Dermis blood vessel endothelial cell (primary cell): ENCODE measurements at regions not wholly inside any gene's neighbourhood (a gene's known extent, or its start where the extent isn't known, plus 50 kb on each side); places are given as distances from the start of the nearest gene placed in this dataset.

Source experiments
- DNase-seq: peaks from one replicate; pipeline ENCODE4 v3.0.0; 2010

DNA sequence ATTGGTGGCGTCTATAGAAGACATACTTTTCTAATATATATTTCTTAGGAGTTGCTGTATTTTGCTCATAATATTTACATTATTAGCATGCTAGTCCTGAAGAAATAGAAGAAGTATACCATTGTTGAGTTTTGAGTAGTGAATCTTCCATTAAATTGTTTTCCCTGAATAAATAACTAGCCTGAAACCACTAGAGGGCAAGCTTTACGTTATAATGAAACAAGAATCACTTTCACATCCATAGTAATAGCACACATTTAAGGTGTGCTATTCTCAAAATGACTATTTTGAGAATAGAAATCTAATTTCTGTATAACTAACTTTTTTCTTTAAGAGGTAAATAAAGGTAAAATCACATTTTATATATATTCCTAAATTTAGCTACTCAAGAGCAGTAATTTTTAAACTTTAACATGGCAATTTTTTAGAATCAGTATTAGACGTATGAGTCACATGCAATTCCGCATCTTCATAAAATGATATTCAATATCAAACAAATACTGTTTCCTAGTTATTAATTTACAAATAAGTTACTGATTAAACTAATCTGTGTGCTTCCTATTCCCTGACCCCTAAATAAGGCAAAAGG lies 213.2 kb upstream of the MANEA start:
- peak; percentile 17 for DNase-seq

DNA sequence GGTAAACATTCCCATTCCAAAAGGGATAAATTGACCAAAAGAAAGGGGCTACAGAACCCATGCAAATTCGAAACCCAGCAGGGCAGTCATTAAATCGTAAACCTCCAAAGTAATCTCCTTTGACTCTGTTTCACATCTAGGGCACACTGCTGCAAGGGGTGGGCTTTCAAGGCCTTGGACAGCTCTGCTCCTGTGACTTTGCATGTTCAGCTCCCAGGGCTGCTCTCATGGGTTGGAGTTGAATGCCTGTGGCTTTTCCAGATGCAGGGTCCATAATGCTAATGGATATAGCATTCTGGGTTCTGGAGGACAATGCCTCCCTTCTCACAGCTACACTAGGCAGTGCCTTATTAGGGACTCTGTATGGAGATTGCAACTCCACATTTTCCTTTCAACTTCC lies 211.9 kb upstream of the MANEA start:
- no peak for DNase-seq

DNA sequence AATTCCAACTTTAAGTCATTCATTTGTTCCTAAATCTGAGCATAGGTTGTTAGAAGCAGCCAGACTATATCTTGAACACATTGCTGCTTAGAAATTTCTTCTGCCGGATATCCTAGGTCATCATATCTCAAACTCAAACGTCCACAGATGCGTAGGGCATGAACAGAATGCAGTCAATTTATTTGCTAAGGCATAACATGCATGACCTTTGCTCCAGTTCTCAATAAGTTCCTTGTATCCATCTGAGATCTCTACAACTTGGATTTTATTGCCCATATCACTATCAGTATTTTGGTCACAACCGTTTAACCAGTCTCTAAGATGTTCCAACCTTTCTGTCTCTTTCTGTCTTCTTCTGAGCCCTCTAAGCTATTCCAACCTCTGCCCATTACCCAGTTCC lies 210.9 kb upstream of the MANEA start:
- DNase-seq, result no peak

DNA sequence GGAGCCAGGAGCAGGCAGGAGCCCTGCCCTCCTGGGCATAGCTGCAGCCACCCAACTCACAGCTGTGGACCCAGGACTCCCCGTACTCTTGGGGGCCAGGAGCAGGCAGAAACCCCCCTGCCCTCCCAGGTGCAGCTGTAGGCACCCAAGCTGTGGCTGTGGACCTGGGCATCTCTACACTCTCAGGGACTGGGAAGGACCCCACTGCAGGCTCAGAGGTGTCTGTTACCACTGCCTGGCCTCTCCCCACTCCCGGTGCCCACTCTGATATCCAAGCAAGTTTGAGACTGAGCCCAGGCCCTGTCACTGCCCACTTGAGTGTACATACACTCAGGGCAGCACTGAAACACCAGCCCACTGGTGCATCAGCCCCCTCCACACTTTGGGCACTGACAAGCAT lies 193.5 kb upstream of the MANEA start:
- DNase-seq, result no peak

DNA sequence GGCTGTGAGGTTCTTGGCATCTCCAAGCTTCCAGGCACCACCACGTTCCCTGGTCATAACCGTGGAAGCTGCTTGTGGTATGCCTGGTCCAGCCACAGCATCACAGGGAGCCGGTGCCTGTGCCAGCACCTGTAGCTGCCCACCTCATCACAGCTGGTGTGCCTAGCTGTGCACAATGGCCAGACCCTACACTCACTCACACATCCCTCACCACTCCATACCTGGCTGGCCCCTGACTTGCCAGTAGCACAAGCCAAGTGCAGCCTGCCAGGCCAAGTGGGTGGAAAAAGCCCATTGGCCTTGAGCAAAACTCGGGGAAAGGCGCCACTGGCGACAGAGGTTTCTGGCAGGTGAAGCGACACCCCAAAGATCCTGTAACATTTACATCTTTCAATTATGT lies 192.3 kb upstream of the MANEA start:
- no peak for DNase-seq

DNA sequence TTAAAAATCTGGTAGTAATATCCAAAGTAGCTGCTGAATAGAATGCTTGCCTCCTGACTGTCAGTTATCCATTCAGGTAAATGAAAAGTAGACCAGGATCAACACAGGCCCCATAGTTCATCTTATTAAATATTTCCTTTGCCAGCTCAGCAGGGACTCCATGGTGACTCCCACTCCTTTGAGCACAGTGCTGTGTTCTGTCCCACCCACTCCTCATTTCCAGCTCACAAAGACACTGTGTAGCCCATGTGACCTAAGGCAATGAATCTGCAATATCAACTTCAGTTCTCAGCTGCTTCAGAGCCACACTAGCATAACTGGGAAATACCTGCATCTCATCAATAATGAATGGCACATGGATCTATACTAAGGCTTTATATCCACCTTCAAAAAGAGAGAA lies 189.5 kb upstream of the MANEA start:
- no peak for DNase-seq

DNA sequence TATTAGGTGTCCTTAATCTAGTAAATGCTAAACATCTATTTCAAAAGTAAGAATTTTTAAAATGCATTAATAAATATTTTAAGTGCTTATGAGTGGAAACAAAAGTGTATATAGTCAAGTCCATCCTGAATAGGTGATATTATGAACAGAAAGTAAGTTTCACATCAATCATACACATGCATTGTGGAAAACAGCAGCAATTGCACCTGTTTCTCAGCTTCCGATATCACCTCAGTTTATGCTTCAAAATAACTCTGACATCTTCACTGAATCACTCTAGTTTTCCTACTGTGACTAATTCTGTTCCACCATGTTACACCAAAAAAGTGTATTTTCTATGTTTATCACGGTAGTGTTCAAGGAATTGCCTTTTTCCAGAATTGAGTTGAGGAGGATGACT lies 172.6 kb upstream of the MANEA start:
- DNase-seq, result no peak

DNA sequence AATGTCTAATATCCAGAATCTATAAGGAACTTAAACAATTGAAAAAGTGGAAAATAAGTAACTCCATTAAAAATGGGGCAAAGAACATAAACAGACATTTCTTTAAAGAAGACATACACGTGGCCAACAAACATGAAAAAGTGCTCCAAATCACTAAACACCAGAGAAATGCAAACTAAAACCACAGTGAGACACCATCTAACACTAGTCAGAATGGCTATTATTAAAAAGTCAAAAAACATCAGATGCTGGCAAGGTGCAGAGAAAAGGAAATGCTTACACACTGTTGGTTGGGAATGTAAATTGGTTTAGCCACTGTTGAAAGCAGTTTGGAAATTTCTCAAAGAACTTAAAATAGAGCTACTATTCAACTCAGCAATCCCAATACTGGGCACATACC lies 169.2 kb upstream of the MANEA start:
- no peak for DNase-seq

DNA sequence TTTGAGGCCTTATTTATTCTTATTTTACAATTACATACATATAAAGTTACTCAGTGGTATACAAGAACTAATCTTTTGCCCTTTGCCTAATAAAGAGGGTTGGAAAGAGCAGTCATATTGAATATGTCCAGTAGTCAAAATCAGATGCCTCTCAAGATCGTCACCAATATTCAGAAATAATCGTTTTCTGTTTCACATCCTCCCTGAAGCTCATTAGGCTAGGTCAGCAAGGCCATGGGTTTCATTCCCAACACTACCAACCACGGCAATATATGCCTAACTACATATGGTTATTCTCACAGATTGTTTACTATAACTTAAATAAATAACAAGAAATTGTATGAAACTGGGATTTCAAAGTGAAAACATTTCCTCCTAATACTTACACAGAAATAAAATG lies 167.2 kb upstream of the MANEA start:
- no peak for DNase-seq

DNA sequence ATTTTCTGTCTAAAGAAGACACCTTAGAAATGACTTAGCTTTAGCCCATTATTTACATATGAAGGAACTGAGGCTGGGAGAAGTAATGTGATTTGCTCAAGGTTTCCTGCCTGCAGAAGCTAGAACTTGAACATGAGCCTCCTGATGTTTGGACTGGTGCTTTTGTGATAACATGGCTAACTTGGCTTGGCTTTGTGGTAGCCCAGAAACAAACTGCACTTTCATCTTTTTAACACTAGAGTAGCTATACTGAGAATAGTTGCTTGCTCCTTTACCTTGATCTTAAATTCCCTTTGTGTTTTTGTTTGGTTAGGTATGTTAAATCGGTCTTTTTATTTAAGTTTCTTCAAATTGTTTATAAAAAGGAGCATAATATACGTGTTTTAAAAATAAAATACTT lies 163.5 kb upstream of the MANEA start:
- DNase-seq, result no peak

DNA sequence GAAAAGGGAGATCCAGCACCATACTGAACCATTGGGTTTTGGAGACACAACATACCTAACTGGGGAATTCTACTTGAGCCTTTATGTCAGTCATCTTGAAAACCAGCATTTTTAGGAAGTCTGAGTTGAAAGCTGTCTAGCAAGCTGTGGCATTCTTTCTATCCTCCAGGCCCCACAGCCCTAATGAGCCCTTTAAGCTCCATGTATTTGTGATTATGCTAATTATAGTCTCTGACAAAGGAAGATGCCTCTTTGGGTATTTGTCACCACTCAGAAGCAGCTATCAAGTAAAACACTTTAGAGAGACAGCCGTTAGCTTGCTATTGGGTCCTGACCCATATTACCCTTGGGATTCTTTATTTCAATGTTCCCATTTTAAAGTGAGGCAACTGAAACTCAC lies 159.5 kb upstream of the MANEA start:
- no peak for DNase-seq

DNA sequence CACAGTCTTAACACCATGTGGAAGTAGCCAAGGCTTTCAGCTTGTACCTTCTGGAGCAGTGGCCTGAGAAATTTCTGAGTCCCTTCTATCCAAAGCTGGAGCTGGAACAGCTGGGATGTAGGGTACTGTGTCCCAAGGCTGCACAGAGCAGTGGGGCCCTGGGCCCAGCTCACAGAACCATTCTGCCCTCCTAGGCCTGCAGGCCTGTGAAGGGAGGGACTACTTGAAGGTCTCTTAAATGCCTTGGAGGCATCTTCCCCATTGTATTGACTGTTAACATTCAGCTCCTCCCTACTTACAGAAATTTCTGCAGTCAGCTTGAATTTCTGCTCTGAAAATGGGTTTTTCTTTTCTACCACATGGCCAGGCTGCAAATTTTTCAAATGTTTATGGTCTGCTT lies 156.5 kb upstream of the MANEA start:
- no peak for DNase-seq

DNA sequence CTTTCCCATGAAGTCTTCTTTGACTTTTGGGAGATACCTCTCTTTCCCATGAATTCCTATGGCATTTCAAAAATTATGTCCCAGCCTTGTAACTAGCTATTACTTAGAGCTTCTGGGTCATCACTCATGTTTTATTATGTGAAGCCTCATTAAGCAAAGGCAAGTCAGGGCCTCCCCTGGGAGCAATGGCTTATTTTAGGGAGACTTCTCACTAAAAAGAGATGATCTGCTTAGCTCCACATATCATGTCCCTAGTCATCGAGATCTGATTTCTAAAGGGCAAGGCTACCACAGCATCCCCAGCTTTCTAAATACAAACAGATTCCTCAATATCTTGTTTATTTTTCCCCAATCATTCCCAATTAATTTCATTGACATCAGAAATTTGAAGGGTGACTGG lies 154.0 kb upstream of the MANEA start:
- DNase-seq, result no peak

DNA sequence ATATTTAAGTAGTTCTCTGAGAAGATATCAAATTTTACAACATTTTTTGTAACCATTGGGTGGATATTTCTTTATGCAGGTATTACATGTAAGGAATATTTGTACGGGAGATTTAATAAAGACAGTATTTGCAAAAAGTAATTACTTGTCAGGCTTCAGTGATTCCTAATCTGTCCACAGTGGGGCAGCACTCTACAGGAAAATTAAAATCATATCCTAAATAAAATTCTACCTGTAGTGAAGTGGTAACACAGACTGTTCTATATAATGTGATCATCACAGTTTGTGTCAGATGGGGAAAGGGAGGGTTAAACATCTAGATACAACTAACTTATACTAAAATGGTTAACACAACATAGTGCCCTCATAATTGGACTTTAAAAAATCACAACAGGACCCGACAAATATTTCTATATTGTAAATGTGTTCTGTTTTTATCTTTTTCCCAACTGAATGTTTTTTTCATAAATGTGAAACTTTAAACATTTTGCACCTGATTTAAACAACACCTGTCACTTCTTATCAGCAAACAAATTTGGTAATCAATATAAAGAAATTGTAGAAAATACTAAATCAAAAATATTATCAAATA lies 145.6 kb upstream of the MANEA start:
- DNase-seq, result peak; percentile 65

DNA sequence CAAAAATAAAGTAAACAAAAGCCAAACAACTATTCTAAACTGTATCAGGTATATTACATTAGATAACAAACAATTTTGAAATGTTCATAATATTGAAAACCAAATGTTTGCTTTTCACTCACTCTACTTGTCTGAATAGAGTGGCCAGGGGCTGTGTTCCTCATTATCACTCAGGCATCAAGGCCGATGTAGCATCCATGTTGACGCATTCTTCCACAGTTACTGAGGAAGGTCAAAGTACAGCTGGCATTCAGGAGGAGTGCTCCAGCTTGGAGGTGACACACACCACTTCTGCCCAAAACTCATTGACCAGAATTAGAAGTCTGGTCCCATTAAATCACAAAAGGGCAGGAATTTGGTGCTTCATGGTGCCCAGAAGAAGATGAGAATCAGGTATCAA lies 137.6 kb upstream of the MANEA start:
- no peak for DNase-seq

DNA sequence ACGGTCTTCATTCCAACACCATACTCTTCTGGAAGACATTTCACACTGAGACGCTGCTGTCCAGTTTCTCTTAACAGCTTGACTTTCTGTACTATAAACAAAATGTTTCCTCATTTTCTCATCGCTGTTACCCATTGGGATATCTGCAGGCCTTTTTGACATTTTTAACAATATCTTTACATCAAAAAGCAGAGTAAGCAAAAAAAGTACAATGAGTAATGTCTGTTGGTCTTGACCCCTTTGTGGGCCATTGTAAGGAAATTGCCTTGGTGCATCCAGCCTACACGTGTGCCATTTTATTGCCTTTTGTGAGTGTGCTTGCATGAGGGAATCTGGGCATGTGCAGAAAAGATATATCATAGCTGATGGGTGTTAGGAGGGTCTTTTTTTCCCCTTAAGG lies 129.1 kb upstream of the MANEA start:
- DNase-seq, result no peak

DNA sequence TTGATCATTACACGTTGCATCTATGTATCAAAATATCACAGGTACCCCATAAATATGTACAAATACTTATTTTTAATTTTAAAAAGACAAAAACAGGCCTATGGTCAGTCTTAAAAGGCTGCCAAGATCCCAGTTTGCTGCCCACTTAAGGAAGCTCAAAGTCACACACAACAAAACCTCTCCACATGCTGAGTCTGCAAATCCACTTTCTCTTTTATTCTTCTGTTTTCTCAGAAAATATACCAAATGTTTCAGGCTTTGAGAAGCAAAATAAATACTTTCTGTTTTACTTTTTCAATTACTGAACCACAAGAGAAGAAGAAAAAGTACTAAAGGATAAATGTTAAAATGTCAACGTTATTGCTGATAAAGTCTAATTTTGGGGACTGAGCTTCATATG lies 107.8 kb upstream of the MANEA start:
- no peak for DNase-seq

DNA sequence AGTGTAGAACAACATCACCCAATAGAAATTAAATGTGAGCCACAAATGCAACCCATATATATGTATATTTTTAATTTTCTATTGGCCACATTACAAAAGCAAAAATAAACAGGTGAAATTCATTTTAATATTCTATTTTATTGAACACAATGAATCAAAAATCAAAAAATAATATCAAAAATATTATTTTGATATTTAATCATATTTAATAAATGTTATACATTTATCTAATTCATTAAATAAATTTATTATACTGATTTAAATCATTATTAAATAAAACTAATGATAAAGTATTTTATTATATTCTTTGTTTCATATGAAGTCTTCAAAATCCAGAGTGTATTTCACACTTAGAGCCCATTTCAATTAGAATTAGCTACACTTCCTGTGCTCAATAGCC lies 98.4 kb upstream of the MANEA start:
- no peak for DNase-seq

DNA sequence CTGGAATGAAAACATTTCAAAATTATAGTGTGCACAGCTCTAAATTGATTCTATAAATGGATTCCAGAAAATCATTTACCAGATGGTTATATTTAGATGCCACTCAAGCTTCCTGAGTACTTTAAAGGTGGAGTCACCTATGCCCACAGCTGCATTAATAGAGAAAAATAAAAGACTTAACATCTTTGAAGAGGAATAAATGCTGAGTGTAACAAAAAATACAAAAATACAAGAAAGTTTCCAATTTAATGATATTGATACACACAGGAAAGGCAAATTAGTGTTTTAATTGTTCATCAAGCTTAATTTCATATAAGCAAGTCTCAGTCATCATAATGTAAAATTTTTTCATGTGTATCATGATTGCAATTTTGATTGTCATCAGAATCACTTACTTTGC lies 89.5 kb upstream of the MANEA start:
- no peak for DNase-seq

DNA sequence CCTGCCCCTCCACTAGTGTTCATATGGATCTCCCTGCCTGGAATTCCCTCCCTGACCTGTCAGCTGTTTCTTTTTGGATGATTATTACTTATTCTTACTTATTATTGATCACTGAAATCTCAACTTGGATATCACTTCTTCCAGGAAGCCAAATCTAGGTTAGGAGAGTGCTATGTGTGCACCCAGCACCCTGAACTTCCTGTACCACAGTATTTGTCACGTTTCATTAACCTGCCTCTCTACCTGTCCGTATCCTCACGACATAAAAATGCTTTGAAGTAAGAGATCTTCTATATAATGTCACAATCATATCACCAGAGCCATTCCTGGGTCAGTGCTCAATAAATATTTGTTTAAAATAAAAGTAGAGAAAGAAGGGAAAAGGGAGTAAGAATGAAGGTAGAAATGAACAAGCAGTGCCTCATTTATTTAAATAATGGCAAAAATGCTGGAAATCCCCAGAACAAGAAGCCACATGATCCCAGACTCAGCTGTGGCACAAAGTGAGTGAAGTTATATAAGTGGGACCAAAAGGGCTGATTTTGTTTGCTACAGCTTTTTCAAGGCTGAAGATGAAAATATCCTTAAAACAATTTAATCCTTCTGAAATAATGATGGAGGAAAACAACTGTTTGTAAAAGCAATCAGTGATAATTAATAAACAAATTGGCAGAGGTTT lies 88.0 kb upstream of the MANEA start:
- DNase-seq, result no peak

DNA sequence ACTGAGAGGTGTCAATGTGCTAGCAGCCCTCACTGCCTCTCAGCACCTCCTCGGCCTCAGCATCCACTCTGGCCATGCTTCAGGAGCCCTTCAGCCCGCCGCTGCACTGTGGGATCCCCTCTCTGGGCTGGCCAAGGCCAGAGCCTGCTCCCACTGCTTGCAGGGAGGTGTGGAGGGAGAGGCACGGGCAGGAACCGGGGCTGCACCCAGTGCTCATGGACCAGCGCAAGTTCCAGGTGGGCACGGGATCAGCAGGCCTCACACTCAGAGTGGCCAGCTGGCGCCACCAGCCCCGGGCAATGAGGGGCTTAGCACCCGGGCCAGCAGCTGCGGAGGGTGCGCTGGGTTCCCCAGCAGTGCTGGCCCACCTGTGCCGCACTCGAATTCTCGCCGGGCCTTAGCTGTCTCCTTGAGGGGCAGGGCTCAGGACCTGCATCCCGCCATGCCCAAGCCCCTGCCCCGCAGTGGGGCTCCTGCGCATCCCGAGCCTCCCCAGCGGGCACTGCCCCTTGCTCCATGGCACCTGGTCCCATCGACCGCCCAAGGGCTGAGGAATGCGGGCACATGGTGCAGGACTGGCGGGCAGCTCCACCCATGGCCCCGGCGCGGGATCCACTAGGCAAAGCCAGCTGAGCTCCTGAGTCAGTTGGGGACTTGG lies 80.4 kb upstream of the MANEA start:
- no peak for DNase-seq

DNA sequence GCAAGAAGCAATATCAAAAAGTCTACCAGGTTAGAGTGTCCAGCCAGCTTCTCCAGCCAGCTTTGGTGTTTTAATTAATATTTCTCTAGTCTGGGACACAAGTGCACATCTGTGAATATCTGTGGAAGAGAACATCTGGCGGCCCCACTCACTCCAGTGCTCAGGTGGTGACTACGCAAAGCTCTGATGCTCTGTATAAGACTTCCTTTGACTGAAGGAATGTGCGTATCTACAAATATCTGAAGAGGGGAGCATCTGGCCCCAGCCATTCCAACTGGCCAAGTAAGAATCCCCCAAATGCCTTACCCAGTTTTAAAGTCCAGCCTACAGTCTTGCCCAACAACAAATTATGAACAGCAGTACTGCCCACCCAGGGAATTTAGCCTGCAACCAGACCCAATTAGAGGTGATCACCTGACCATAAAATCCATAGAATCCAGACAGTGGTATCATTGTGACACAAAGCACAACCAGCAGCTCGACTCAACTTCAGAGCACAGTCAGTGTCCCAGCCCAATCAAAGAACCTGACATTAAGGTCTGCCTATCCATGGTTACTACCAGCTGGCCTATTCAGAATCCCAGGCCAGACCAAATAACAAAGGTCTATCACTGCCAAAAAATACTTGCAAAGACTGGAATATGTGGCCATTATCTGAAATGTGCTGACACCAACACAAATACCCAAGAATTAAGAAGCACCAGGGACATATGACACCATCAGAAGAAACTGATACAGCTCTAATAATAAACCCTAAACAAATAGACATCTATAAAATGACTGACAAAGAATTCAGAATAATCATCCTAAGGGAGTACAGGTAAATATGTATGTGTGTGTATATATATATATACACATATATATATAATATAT lies 76.1 kb upstream of the MANEA start:
- no peak for DNase-seq

DNA sequence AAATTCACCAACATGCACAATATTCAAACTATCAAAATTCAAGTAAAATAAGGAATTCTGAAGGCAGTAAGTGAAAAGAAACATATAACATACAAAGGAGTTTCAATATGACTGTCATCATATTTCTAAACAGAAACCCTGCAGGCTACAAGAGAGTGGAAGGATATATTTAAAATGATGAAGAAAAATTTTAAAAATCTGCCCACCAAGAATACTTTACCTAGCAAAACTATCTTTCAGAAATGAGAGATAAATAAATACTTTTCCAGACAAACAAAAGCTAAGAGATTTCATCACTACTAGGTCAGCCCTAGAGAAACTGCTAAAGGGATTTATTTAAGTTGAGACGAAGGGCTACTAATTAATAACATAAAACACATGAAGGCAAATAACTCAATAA lies 73.8 kb upstream of the MANEA start:
- DNase-seq, result no peak
